ENCODE measurements at regions not wholly inside any gene's neighbourhood (a gene's known extent, or its start where the extent isn't known, plus 50 kb on each side); places are given as distances from the start of the nearest gene placed in this dataset.

- no peak overlapping the region for H3K4me2 ChIP-seq (ENCODE audit: insufficient read depth, low read length)
- H3K4me1 ChIP-seq (ENCODE audit: insufficient read depth, low read length) = no peaks in the 10 kb centered on the region
- H3K4me3 ChIP-seq (ENCODE audit: low read depth in 1 of 2, low read length in 2 of 2) = no peak overlapping the region
- H3K27ac ChIP-seq (ENCODE audit: low read length) = no peak overlapping the region
- no peak overlapping the region for H3K9ac ChIP-seq (ENCODE audit: low read depth, low read length)
- no peaks in the 10 kb centered on the region for H4K20me1 ChIP-seq (ENCODE audit: insufficient read depth, low read length)
- no peak for DNase-seq
- no peaks in the 10 kb centered on the region for H3K36me3 ChIP-seq (ENCODE audit: insufficient read depth, low read length)
- no peaks in the 10 kb centered on the region for H3K9me3 ChIP-seq (ENCODE audit: insufficient read depth, low read length, severe bottlenecking)
- peaks cover 2% of the 10 kb centered on the region for H3K27me3 ChIP-seq (ENCODE audit: insufficient read depth, low read length, poor library complexity)
- H3K79me2 ChIP-seq (ENCODE audit: insufficient read depth, low read length) = no peaks in the 10 kb centered on the region
- no peak for ATAC-seq (ENCODE audit: insufficient read depth, low read depth)
- TF ChIP-seq CTCF (IDR thresholded peaks at IDR 0.05; ENCODE audit: borderline replicate concordance, extremely low read depth, low read length, poor library complexity, severe bottlenecking) = no peak
- TF ChIP-seq EZH2 (IDR thresholded peaks at IDR 0.05; ENCODE audit: borderline replicate concordance, low read depth, low read length, severe bottlenecking) = no peak
- no peak overlapping the region for H2AFZ ChIP-seq (ENCODE audit: low read depth, low read length)
Measured at GRCh38 chr15:94777037-94777436, 545.7 kb downstream of the MCTP2 start.

GRCh38 chr15:94778840-94779239 is 547.5 kb downstream of the MCTP2 start:
- no peaks in the 10 kb centered on the region for H3K79me2 ChIP-seq (ENCODE audit: insufficient read depth, low read length)
- TF ChIP-seq EZH2 (IDR thresholded peaks at IDR 0.05; ENCODE audit: borderline replicate concordance, low read depth, low read length, severe bottlenecking) = no peak
- H4K20me1 ChIP-seq (ENCODE audit: insufficient read depth, low read length) = no peaks in the 10 kb centered on the region
- no peaks in the 10 kb centered on the region for H3K36me3 ChIP-seq (ENCODE audit: insufficient read depth, low read length)
- H3K4me2 ChIP-seq (ENCODE audit: insufficient read depth, low read length) = no peak overlapping the region
- no peaks in the 10 kb centered on the region for H3K9me3 ChIP-seq (ENCODE audit: insufficient read depth, low read length, severe bottlenecking)
- no peak for ATAC-seq (ENCODE audit: insufficient read depth, low read depth)
- H3K27me3 ChIP-seq (ENCODE audit: insufficient read depth, low read length, poor library complexity) = peaks cover 2% of the 10 kb centered on the region
- no peaks in the 10 kb centered on the region for H3K4me1 ChIP-seq (ENCODE audit: insufficient read depth, low read length)
- H2AFZ ChIP-seq (ENCODE audit: low read depth, low read length) = no peak overlapping the region
- DNase-seq = no peak
- no peak overlapping the region for H3K27ac ChIP-seq (ENCODE audit: low read length)
- no peak overlapping the region for H3K4me3 ChIP-seq (ENCODE audit: low read depth in 1 of 2, low read length in 2 of 2)
- no peak overlapping the region for H3K9ac ChIP-seq (ENCODE audit: low read depth, low read length)

GRCh38 chr15:94780166-94780565 is 548.8 kb downstream of the MCTP2 start:
- Histone ChIP-seq H3K9ac (ENCODE audit: low read depth, low read length) (no peak overlapping the region), H3K36me3 (ENCODE audit: insufficient read depth, low read length) (no peaks in the 10 kb centered on the region), H3K27ac (ENCODE audit: low read length) (no peak overlapping the region), H3K4me2 (ENCODE audit: insufficient read depth, low read length) (no peak overlapping the region), H4K20me1 (ENCODE audit: insufficient read depth, low read length) (no peaks in the 10 kb centered on the region), H3K4me3 (ENCODE audit: low read depth in 1 of 2, low read length in 2 of 2) (no peak overlapping the region), H3K79me2 (ENCODE audit: insufficient read depth, low read length) (no peaks in the 10 kb centered on the region), H3K4me1 (ENCODE audit: insufficient read depth, low read length) (no peaks in the 10 kb centered on the region), H3K9me3 (ENCODE audit: insufficient read depth, low read length, severe bottlenecking) (no peaks in the 10 kb centered on the region), H3K27me3 (ENCODE audit: insufficient read depth, low read length, poor library complexity) (no peaks in the 10 kb centered on the region), H2AFZ (ENCODE audit: low read depth, low read length) (no peak overlapping the region)
- ATAC-seq (ENCODE audit: insufficient read depth, low read depth) (no peak), DNase-seq (no peak)
- no peak for TF ChIP-seq CTCF (IDR thresholded peaks at IDR 0.05; ENCODE audit: borderline replicate concordance, extremely low read depth, low read length, poor library complexity, severe bottlenecking)
- TF ChIP-seq EZH2 (IDR thresholded peaks at IDR 0.05; ENCODE audit: borderline replicate concordance, low read depth, low read length, severe bottlenecking) = no peak

GRCh38 chr15:94785091-94785490 is 553.7 kb downstream of the MCTP2 start:
- Histone ChIP-seq H4K20me1 (ENCODE audit: insufficient read depth, low read length) (no peaks in the 10 kb centered on the region), H3K4me2 (ENCODE audit: insufficient read depth, low read length) (no peak overlapping the region), H3K9me3 (ENCODE audit: insufficient read depth, low read length, severe bottlenecking) (no peaks in the 10 kb centered on the region), H3K4me3 (ENCODE audit: low read depth in 1 of 2, low read length in 2 of 2) (no peak overlapping the region), H3K9ac (ENCODE audit: low read depth, low read length) (no peak overlapping the region), H3K36me3 (ENCODE audit: insufficient read depth, low read length) (no peaks in the 10 kb centered on the region), H3K27ac (ENCODE audit: low read length) (no peak overlapping the region), H3K27me3 (ENCODE audit: insufficient read depth, low read length, poor library complexity) (no peaks in the 10 kb centered on the region), H2AFZ (ENCODE audit: low read depth, low read length) (no peak overlapping the region), H3K4me1 (ENCODE audit: insufficient read depth, low read length) (no peaks in the 10 kb centered on the region), H3K79me2 (ENCODE audit: insufficient read depth, low read length) (no peaks in the 10 kb centered on the region)
- TF ChIP-seq EZH2 (IDR thresholded peaks at IDR 0.05; ENCODE audit: borderline replicate concordance, low read depth, low read length, severe bottlenecking) (no peak), CTCF (IDR thresholded peaks at IDR 0.05; ENCODE audit: borderline replicate concordance, extremely low read depth, low read length, poor library complexity, severe bottlenecking) (no peak)
- ATAC-seq (ENCODE audit: insufficient read depth, low read depth) (no peak), DNase-seq (no peak)
